AG04449 (cell line): ENCODE measurements at regions not wholly inside any gene's neighbourhood (a gene's known extent, or its start where the extent isn't known, plus 50 kb on each side); places are given as distances from the start of the nearest gene placed in this dataset.

Experiments used
- CTCF ChIA-PET: fragments of 350-600 bp; formaldehyde crosslinking; extraction: SDS; loops from one replicate; lab custom pipeline; 2021; ENCODE audit warnings: antibody characterized with exemption; lab: Yijun Ruan, JAX
- POLR2A ChIA-PET: fragments of 400-600, 350-600 bp; formaldehyde crosslinking; extraction: SDS; loops from one replicate; lab custom pipeline; 2020; ENCODE audit warnings: antibody characterized with exemption, inconsistent platforms; lab: Yijun Ruan, JAX
- DNase-seq: peaks from one replicate; pipeline ENCODE4 v3.0.0-alpha.2; 2010; ENCODE audit warnings: low read depth, low spot score
- H3K4me3 ChIP-seq: 2 replicates; pipeline ENCODE4 v1.5.1; 2011; ENCODE audit warnings: low read depth, mild to moderate bottlenecking, control low read depth, low read length
- TF ChIP-seq, protein P1 (sequence below): IDR thresholded peaks from one replicate; pipeline ENCODE4 v1.5.1; 2011; ENCODE audit warnings: mild to moderate bottlenecking, moderate library complexity, low read length, control low read depth, inconsistent platforms; ENCODE audit not compliant: insufficient read depth; ENCODE audit errors: missing control alignments

DNA sequence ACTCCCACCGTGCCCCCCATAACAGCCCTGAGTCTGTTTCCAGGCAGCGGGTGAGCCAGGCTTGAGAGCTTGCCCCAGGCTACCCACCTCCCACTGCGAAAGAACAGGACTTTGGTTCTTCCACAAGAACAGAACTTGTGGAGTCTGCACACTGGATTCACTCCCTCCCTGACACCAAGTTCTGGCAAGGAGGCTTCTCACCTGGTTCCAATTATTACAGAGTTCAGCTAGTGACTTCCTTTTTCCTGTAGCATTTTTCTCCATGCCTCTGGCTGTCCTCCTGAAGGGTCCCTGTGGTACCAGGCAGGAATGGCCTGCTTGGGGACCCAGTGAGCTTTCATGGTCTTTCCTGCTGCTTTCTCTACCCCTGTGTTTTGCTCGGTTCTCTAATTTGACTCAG is 208.6 kb upstream of the SFRP2 start:
- H3K4me3 ChIP-seq: no peak overlapping the region
- TF ChIP-seq, protein P1, sequence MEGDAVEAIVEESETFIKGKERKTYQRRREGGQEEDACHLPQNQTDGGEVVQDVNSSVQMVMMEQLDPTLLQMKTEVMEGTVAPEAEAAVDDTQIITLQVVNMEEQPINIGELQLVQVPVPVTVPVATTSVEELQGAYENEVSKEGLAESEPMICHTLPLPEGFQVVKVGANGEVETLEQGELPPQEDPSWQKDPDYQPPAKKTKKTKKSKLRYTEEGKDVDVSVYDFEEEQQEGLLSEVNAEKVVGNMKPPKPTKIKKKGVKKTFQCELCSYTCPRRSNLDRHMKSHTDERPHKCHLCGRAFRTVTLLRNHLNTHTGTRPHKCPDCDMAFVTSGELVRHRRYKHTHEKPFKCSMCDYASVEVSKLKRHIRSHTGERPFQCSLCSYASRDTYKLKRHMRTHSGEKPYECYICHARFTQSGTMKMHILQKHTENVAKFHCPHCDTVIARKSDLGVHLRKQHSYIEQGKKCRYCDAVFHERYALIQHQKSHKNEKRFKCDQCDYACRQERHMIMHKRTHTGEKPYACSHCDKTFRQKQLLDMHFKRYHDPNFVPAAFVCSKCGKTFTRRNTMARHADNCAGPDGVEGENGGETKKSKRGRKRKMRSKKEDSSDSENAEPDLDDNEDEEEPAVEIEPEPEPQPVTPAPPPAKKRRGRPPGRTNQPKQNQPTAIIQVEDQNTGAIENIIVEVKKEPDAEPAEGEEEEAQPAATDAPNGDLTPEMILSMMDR: no peak
- ChIA-PET CTCF (no interaction called here), POLR2A (no interaction called here)
- DNase-seq: no peak

DNA sequence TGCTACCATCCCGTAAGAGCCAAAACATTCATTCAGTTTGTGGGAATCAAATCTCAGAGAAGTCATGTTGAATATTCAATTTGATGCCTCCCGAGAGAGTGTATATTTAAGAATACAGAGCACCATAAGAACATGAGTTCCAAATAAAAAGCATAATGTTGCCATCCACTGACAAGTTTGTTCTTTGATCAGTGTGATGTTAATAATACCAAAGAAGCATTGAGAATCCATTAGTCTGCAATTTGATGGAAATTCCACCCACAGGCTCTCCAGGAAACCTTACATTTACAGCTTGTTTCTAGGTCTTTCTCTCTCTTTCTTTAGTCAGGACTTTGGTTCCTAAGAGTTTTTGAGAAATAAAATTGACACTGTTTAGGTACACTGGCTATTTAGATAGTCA is 200.6 kb upstream of the SFRP2 start:
- ChIA-PET POLR2A (no interaction called here), CTCF (no interaction called here)
- H3K4me3 ChIP-seq: no peak overlapping the region
- DNase-seq: no peak
- TF ChIP-seq, protein P1: no peak

DNA sequence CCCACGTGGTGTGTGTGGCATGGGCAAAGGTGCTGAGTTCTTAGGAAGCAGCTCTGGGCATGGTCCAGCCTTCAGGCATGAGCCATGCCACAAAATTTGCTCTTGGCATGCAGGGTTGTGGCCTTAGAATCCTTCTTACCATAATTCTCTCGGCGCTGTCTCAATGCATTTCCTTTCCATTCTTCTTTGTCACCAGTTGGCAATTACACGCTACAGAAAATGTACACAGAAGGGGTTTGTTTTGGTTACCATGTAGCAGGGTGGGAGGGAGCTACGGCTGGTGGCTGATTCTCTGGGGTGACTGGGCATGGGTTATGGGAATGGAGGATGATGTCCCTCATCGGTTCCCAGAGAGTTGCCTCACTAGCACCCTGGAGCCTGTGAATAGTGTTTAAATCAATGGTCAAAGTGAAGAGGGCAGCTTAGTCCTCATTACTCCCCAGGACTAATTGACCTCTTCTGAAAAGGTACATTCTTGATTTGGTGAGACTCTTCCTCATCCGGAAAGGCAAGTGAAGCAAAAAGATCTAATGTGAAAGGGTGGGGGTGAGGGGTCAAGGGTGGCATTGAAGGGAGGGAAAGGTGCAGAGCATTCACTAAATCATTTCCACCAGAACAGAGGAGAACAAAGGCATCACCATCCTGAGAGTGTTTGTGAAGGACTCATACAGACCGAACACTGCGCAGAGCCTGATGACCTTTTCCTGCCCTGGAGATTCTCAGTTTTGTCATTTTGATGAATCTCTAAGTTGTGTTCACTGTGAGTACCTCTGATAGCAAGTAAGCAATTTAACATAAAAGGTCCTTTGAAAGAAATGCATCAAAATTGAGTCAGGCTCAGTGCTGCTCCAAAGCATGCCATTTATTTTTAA is 199.8 kb upstream of the SFRP2 start:
- ChIA-PET POLR2A (interaction anchor here (0.7 kb wide), 1 partner anchor 17 kb away, joined by 3 read pairs; no protein-coding TSS in a partner anchor), CTCF (no interaction called here)
- TF ChIP-seq, protein P1: no peak
- DNase-seq: no peak
- no peak overlapping the region for H3K4me3 ChIP-seq

DNA sequence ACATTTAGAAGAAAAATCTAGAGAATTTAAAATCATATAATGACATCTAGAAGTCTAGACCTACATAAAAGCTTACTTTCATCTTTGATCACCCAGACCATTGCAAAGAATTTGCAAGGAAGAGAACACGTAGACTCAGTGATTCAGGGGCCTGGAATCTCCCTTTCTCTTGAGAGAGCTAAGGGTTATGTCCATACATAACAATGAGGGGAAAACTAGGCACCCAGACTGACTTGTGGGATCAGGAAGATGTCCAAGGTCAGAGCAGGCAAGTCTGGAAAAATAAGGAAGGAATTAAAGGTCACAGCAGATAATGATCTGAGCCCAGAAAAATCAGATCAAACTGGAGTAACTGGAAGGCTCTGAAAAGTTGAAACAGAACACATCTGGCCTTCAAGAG is 198.4 kb upstream of the SFRP2 start:
- H3K4me3 ChIP-seq: no peak overlapping the region
- ChIA-PET CTCF (no interaction called here), POLR2A (no interaction called here)
- no peak for DNase-seq
- TF ChIP-seq, protein P1: no peak

DNA sequence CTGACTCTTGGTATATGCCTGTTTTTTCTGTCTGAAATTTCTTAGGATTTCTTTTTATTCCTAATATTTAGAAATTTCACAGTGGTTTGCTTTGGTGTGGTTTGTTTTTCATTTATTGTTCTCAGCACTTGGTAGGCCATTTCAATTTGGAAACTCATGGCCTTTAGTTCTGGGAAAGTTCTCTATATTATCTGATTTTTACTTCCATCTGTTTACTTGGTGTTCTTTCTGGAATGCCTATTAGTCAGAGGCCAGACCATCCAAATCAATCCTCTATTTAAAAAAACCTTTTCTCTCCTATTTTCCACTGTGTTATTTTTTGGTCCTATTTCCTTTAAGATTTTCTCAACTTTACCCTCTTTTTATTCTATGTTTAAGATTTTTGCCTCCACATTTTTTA is 188.1 kb upstream of the SFRP2 start:
- ChIA-PET CTCF (no interaction called here), POLR2A (no interaction called here)
- no peak overlapping the region for H3K4me3 ChIP-seq
- no peak for DNase-seq
- TF ChIP-seq, protein P1: no peak

DNA sequence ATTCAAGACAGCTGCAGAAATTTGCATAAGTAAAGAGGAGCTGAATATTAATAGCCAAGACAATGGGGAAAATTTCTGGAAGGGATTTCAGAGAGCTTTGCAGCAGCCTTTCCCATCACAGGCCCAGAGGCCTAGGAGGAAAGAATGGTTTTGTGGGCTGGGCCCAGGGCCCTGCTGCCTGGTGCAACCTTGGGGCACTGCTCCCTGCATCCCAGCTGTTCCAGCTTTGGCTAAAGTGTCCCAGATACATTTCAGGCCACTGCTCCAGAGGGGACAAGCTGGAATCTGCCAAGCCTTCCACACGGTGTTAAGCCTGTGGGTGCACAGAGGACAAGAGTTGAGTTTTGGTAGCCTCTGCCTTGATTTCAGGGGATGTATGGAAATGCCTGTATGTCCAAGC is 185.6 kb upstream of the SFRP2 start:
- POLR2A ChIA-PET: no interaction called here
- DNase-seq: no peak
- CTCF ChIA-PET: no interaction called here
- H3K4me3 ChIP-seq: no peak overlapping the region
- TF ChIP-seq, protein P1: no peak
